Prostate gland (tissue), 2 donors: ENCODE measurements at regions not wholly inside any gene's neighbourhood (a gene's known extent, or its start where the extent isn't known, plus 50 kb on each side); places are given as distances from the start of the nearest gene placed in this dataset.

ENCODE experiments used
- POLR2AphosphoS5 ChIP-seq: sonication (generic); formaldehyde crosslinking; IDR thresholded peaks from one replicate; pipeline ENCODE4 v1.6.1; 2017; ENCODE audit warnings: antibody characterized with exemption
- TF ChIP-seq, protein P1 (sequence below), 4 experiments: fragments of 200-600 bp in 2 of 4; fragments of 450-650 bp in 2 of 4; sonication (generic) in 2 of 4; IDR thresholded peaks; 1 replicate in 3 of 4; 2 replicates in 1 of 4; pipeline ENCODE4 v1.5.1; 2016 to 2019; ENCODE audit warnings: antibody characterized with exemption in 4 of 4, mild to moderate bottlenecking in 2 of 4, moderate library complexity in 2 of 4

DNA sequence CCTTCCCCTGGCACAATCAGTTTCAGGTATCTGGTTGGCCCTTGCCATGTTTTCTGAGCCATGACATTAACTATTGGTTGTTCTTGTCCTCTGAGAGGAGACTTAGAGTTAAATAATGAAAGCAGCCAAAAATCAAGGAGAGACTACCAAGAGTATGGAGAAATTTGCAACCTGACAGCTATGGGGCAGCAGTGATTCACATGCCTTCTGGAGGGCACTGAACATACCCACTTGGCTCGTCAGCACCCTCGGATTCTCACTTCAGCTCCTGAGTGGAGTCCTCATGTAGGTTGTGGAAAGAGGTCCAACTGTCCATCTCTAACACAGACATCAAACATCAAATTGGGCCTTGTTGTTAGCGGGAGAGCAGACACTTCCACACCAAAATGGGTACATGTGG lies 265.6 kb downstream of the EBLN2 start:
- no peak for TF ChIP-seq POLR2AphosphoS5
- TF ChIP-seq, protein P1, sequence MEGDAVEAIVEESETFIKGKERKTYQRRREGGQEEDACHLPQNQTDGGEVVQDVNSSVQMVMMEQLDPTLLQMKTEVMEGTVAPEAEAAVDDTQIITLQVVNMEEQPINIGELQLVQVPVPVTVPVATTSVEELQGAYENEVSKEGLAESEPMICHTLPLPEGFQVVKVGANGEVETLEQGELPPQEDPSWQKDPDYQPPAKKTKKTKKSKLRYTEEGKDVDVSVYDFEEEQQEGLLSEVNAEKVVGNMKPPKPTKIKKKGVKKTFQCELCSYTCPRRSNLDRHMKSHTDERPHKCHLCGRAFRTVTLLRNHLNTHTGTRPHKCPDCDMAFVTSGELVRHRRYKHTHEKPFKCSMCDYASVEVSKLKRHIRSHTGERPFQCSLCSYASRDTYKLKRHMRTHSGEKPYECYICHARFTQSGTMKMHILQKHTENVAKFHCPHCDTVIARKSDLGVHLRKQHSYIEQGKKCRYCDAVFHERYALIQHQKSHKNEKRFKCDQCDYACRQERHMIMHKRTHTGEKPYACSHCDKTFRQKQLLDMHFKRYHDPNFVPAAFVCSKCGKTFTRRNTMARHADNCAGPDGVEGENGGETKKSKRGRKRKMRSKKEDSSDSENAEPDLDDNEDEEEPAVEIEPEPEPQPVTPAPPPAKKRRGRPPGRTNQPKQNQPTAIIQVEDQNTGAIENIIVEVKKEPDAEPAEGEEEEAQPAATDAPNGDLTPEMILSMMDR (IDR thresholded peaks at IDR 0.05): no peak
